Cardiac fibroblast (primary cell): ENCODE measurements at regions not wholly inside any gene's neighbourhood (a gene's known extent, or its start where the extent isn't known, plus 50 kb on each side); places are given as distances from the start of the nearest gene placed in this dataset.

Experiments used
- DNase-seq, 2 donors: peaks; one replicate each; pipeline versions ENCODE4 v3.0.0 to v3.0.0-alpha.2; 2010; ENCODE audit warnings: low read depth in 2 of 2
- H3K4me3 ChIP-seq, 2 donors: replicated peaks in 1 of 2; 1 replicate in 1 of 2; 2 replicates in 1 of 2; pipeline ENCODE4 v1.5.1; 2011; ENCODE audit warnings: low read depth in 2 of 2, low read length in 2 of 2, mild to moderate bottlenecking in 2 of 2, moderate library complexity in 1 of 2
- CTCF ChIP-seq: IDR thresholded peaks from one replicate; pipeline ENCODE4 v1.5.1; 2011; ENCODE audit warnings: low read depth, mild to moderate bottlenecking, low read length, inconsistent platforms

DNA sequence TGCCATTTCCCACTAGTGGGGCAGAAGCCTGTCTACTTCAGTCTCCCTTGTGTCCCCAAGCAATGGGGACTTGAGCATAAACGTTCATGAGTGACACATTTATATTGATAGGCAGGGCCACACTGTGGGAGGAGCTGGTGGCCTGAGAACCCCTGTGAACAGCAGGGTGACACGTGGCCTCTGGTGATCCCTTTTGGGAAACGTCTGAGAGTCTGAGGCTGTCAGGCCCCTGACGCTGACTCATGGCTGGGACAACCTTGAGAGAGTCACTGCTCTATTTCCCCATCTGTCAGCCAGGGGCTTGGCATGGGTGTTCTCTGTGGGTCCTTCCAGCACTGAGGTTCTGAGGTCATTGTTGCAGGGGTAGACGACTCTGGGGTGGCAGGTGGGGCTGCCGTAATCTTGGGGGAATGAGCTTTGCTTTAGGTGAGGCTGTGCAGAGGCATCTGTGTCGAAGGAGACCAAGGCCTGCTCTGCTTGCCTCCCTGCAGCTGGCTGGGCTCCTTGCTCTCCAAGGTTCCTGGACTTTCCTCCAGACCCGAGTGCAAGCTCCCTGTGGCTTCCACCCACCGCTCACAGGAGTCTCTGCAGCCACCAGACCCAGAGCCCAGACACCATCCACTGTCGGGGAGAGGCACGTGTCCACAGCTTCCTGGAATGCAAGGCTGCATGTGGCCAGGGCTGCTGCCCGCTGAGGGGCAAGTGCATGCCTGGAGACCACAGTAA is 54.7 kb downstream of the SMIM38 start:
- DNase-seq, result peak in 1 of 2 donors; percentile 4
- H3K4me3 ChIP-seq, result no peak overlapping the region
- TF ChIP-seq CTCF, result no peak

DNA sequence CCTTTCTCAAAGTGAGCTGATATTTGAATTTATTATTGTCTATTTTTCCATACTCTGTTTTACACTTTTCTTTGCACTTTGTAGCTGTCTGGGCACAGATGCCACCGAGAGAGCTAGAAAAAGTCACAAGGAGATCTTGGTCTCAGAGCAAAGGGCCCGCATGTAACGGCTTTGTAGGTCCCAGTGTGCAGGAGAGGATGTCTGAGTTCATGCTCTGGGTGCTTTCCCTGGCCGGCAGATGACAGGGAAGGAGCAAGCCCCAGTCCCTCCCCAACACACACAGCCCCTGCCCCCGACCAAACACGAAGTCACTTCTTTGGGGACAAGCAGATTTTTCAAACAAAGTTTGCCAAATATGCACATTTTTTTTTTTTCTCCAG is 55.8 kb downstream of the SMIM38 start:
- H3K4me3 ChIP-seq, result no peak overlapping the region
- no peak for DNase-seq
- TF ChIP-seq CTCF, result no peak

- peak; percentile 44 for TF ChIP-seq CTCF
- H3K4me3 ChIP-seq, result no peak overlapping the region
- peak in 1 of 2 donors; percentile 7 for DNase-seq
Measured at GRCh38 chr11:69211920-69212797, 56.4 kb downstream of the SMIM38 start.

DNA sequence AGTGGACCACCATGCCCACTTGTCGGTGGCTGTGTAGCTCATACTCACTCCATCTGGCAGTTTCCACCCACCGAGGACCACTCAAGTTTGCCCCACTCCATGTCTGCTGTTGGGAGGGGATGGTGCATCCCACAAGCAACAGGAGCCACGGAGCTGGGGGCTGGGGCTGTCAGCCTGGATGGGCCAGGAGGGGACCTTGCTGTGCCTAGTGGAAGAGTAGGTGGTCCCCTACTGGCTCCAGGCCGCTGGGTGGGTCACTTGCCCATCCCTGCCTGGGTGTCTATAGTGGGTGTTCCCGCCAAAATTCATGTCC is 57.0 kb downstream of the SMIM38 start:
- DNase-seq, result no peak
- TF ChIP-seq CTCF, result no peak
- H3K4me3 ChIP-seq, result no peak overlapping the region

DNA sequence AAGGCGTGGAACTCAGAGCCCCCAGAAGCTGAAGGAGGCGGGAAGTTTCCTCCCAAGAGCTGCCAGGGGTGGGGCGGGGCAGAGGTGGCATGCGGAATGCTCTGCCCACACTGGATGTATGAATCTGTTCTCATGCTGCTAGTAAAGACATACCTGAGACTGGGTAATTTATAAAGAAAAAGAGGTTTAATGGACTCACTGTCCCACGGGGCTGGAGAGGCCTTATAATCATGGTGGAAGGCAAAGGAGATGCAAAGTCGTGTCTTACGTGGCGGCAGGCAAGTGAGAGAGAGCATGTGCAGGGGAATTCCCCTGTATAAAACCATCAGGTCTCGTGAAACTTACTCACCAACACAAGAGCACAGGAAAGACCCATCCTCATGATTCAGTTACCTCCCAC is 57.6 kb downstream of the SMIM38 start:
- DNase-seq, result peak in 1 of 2 donors; percentile 5
- H3K4me3 ChIP-seq, result no peak overlapping the region
- TF ChIP-seq CTCF, result no peak

DNA sequence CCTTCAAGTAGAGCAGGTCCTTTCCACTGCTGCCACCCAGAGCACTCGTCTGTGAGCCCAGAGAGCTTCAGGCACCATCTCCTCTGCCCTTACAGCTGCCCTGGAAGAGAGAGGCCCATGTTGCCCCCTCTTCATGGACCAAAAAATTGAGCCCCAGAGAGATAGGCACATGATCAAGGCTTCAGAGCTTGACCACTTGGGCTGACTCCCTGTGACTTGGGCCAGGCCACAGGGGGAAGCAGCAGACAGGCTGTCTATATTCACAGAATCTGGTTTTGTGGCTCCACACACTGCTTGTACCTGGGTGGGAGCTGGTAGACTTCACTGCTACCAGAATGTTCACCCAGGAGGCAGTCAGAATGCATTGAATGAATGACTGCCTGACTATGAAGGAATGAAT is 58.2 kb downstream of the SMIM38 start:
- DNase-seq, result no peak
- TF ChIP-seq CTCF, result no peak
- H3K4me3 ChIP-seq, result no peak overlapping the region
